DMS53 treated with DMSO at 0.1 percent for 48 hours (cell line): ENCODE measurements at regions not wholly inside any gene's neighbourhood (a gene's known extent, or its start where the extent isn't known, plus 50 kb on each side); places are given as distances from the start of the nearest gene placed in this dataset.

ENCODE experiments used
- DNase-seq: peaks from one replicate; lab custom pipeline; 2025; ENCODE audit not compliant: unreplicated experiment; lab: John Stamatoyannopoulos, UW

DNA sequence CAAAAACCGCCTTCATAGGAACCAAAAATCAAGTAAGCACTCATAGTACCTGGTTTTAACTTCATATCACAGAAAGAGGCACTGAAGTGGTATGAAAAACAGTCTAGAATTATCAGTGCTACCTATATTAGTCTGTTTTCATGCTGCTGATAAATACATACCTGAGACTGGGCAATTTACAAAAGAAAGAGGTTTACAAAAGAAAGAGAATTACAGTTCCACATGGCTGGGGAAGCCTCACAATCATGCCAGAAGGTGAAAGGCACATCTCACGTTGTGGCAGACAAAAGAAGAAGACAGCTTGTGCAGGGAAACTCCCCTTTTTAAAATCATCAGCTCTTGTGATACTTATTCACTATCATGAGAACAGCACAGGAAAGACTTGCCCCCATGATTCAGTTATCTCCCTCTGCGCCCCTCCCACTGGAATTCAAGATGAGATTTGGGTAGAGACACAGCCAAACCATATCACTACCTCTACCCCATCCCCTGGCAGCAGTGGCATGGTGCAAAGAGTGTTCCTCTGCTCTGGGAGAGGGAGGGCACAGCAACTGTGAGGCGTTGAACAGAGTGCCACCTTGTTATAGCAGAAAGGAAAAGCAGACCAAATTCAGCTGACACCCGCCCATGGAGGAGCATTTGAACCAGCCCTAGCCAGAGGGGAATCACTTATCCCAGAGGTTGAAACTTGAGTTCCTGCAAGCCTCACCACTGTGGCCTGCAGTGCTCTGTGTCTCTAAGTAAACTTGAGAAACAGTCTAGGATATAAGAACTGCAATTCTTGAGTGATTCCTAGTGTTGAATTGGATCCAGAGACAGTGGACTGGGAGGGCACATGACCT lies 61.9 kb upstream of the PTPRZ1 start:
- DNase-seq = no peak

DNA sequence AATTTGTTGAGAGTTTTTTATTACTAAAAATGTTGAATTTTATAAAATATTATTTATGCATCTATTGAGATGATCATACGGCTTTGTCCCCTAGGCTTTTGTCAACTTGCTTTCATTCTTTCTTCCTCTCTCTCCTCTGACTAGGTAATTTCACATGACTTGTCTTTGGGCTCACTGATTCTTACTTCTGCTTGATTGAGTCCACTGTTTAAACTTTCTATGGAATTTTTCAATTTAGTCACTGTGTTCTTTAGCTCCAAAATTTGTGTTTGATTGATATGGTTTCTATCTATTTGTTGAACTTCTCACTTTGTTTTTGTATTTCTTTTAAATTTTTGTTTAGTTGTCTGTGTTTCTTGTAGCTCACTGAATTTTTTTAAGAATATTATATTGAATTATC lies 65.9 kb upstream of the PTPRZ1 start:
- no peak for DNase-seq

DNA sequence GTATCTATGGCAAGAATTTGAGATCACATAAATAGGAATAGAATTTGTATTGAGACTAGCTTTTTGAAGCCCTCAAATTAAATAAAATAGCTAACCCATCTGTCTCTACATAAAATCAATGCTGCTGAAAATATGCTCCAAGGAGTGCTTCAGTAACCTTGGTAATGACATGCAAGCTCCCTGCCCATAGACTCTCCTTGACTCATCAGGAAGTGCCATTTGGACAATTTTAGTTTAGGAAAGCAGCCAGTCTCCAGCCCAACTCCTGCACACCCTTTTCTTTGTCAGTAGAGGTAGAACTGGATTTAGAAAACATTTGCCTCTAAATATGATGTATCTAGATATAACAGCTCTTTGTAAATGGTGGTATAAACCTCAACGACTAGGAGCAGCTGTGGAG lies 69.9 kb upstream of the PTPRZ1 start:
- no peak for DNase-seq

DNA sequence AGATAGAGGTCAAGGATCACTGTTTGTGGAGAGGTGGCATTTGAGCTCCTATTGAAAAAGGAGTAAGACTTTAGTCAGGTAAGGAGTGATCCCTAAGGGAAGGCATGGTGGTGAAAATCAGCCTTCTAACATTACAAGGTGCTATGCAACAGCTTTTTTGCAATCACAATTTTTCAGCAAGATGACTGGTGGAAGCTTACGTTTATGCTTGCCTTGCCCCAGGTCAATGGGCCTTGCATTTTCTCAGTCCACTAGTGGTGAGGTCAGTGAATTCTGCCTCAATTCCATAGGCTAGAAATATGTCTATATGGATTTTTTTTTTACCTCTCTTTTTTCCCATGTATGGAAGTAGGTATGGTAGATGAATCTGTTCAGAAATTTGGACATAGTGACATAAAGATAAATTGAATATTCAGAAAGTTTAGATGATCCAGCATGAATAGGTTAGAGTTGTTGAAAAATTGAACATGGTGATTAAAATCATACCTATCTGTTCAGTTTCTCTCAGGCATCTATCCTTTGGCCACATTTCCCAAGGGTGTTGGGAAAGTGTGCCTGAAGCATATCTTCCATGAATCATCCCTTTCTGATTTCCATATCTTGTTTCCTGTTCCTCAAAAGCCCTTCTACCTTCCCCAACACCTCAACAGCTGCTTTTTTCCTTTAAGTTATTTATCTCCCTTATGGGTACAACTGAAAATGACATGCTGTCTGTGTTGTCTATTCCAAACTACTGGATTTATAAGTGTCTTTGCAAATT lies 71.9 kb upstream of the PTPRZ1 start:
- no peak for DNase-seq

DNA sequence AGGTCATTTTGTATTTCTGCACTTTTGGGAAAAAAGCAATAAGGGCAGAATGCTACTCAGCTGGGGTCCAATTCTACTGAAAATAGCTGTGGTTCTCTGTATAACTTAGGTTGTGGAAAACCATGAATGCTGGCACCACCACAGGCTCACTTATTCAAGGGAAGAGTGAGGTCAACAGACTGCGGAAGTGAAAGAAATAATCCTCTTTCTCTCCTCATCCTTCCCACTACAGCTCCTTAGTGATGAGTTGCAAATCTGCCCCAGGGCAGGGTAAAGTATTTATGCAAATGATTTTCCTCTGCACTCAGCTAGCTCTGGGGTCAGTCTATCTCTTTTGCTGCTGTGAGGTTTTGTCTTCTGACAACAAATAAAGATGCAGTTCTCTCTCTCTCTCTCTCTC lies 74.1 kb upstream of the PTPRZ1 start:
- no peak for DNase-seq

DNA sequence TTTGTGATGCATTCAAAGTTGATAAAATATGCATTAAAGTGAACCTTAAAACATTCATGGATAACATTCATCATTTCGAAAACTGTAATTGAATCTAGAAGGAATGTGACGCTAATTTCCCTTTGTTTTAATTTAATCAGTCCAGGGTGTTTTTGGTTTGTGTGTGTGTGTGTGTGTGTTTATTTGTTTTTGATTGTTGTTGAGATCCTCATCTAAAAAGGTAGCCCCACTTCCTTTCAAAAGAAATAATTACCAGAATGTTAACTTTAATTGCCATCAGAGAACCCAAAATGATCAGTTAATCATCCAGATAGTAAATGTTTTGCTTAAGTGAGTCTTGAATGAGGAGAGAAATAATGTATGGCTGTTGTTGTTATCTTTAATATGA lies 74.5 kb upstream of the PTPRZ1 start:
- DNase-seq = no peak

DNA sequence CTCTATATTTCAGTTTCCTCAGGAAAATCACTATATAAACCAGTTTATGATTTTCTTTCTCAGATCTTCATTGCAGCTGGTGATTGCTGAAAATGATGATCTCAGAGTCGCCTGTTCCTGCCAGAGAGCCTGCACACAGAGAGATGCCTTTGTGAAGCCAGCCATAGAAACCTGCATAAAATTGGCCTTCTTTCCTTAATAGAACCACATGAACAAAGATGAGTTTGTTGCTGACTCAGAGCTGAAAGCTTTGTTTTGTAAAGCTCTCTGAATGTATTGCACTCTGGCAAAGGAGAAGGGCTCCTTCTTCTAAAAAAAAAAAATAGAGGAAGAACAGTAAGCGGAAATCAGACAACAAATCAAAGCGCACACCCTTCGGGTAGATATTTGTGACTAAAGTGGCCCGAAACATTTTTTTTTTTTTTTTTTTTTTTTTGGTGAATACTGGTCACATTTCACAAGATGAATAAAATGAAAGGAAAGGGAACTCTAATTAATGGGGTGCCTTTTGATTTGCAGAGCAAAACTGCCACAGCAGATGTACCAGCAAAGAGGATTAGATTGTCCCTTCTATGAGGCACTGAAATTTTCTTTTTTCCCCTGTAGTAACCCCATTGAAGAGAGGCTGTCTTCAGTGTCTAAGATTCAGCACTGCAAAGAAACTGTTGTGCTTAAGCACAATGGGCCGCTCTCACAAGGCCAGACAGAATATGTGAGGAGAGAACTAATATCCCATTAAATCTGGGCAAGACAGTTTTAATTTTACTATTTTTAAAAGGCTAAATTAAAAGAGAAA lies 75.1 kb upstream of the PTPRZ1 start:
- DNase-seq = no peak

DNA sequence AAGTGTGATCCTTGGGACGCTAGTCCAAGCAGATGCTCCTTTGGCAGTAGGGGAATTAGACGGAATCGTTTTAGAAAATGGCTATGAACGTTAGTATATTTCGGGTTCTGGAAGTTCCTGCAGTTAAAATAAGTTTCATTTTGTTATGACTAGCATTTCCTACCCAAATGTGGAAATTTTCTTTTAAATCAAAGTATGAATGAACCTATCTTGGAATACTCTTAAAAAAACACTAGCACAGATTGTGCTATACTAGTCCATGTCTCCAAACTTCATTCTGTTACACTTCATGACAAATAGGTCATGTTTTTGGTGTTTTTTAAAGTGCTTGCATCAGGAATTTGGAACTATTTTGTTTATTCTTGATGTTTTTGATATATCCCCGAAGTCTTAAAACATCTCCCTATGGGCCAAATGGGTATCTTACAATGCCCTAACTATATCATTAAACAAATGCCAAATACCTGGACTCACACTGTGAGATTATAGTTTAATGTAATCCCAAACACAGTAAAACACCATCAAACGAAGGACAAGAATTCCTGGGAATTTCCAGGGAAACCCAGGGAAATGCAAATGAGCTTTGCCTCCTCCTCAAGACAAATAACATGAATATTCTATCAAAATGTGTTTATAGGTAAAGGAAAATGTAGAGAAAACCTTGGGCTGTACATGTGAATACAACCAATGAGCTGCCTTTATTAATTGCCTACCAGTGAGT lies 75.9 kb upstream of the PTPRZ1 start:
- DNase-seq = no peak

DNA sequence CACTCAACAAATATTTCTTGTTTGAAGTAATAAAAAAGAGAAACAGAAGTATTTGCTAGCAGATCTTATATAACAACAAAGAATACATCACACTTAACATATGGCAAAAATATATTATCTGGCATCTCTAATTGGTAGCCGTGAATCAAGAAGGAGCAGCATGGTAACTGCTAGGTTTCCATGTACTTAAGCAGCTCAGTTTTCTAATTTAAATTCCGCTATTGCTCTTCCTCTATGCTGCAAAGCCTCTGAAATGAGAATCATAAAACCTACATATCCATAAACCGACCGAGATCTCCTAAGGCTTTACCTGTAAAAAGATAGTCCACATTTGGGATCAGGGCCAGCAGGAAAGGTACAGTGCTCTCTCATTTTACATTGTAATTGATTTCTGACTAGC lies 76.6 kb upstream of the PTPRZ1 start:
- no peak for DNase-seq

DNA sequence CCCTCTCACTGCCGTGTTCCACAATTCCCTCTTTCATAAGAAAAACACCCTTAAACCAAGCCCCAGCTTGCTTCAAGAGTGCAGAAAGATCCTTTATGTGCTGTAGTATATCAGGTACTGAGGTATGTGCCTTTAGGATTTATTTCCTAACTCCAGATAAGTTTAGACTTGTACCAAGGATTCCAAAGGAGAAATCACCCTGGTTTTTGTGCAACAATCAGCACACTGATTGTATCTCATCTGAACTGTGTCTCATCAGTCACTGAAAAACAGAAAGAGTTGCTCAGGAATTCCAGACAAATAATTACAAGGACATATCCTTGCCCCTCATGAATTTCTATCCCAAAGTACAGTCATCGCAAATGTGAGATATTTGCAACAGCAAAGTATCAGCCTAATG lies 77.2 kb upstream of the PTPRZ1 start:
- no peak for DNase-seq

DNA sequence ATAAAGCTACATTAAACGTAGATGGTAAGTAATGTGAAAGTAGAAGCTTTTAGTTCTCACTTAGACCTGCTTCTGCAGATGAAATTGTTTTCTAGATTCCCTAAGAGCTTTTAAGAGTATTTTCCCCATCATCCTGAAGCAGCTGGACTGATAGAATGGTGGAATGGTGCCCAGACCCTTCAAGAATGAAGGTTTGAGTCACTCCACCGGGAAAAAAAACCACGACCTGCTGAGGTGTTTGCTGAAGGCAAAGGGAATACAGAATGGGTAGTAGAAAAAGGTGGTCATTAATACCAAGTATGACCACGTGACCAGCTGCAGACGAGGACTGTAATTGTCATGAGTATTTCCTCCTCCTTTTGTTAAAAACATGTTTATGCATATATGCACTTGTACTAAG lies 79.2 kb upstream of the PTPRZ1 start:
- DNase-seq = no peak

DNA sequence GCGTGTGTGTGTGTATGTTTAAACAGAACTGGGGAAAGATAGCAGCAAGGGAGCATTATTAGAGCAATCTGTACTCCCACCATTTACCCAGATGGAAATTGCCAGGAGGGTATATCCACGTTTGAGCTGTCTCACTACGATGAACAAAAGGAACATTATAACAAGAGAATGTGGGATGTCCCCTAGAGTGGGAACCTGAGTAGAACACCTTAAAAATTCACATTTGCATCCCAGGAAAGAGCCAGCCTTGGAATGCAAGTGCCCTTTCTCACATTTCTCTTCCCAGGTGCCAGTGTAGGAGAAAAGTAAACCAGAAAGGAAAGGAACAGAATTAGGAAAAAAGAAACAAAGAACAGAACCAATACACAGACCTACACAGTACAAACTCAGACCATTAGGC lies 95.3 kb upstream of the PTPRZ1 start:
- no peak for DNase-seq

DNA sequence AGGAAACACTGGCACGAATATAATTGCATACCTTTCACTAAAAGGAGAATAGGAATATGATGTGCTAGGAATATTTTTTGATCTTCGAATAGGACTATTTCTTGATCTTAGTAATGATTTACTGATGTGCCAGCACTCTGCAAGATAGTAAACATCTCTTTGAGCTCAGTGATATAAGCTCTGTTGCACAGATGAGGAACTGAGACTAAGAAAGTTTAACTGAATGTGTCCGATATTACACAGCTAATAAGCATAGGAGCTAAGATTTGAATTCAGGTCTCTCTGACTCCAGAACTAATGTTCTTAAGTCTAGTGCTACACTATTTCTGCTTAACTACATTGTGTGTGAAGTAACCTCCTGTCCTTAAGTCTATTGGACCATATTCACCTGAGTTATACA lies 98.4 kb upstream of the PTPRZ1 start:
- no peak for DNase-seq

DNA sequence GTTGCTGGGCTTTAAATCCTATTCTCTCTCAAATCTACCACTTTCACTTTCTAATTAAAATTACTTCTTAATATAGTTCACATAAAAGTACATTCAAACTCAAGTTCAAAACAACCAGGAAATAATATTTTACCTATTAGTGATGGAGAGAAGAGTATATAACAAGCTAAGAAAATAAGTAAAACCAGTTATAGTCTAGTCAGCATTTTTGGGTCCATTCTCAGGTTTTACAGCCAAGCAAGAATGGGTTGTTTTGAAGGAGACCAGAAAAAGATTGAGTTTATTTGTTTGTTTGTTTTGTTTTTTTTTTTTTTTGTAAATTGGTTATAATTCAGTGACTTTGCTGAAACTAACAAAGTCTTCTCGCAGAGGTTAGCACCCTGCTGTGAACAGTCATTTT lies 106.3 kb upstream of the PTPRZ1 start:
- DNase-seq = no peak

DNA sequence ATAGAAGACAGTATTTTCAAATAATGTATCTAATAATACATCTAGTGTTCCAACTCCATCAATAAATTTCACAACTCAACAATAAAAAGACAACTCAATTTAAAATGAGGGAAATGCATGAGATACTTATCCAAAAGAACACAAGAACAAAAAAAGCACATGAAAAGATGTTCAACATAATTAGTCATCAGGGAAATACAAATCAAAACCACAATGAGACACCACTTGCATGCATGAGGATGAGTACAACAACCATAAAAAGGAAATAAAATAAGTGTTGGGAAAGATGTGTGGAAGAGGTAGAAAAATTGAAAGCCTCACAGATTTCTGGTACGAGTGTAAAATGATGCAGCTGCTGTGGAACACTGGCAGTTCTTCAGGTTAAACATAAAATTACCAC lies 111.6 kb upstream of the PTPRZ1 start:
- no peak for DNase-seq

DNA sequence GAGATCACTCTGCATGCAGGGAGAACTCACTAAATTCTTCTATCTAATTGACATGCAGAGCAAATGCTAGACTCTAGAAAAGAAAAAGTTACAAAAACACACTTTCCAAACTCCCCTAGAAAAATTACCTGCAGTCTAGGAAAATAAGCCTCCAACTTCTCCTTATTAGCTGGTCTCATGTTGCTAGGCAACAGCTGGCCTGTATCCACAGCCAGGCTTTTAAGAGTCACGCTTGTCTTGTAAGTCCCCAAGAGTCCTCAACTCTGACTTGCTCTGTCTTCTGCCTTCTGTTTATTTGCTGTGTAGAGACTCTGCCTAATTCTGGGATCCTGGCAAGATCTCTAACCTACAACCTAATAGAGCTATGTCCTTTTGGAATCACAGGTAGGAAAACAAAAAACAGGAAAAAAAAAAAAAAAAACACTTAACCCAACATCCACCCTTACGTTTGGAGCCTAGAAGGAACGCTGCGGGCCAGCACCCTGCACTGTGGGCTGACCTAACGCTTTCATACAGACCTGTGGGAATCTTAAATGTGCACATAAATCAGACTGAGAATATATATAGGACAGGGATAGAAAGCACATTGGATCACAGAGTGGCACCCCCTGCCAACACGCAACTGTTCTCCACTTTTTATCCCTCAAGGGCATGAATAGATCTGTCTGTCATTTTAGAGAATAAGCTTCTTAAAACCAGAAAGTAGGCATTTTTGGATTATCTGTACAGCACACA lies 117.0 kb upstream of the PTPRZ1 start:
- peak; percentile 32 for DNase-seq

DNA sequence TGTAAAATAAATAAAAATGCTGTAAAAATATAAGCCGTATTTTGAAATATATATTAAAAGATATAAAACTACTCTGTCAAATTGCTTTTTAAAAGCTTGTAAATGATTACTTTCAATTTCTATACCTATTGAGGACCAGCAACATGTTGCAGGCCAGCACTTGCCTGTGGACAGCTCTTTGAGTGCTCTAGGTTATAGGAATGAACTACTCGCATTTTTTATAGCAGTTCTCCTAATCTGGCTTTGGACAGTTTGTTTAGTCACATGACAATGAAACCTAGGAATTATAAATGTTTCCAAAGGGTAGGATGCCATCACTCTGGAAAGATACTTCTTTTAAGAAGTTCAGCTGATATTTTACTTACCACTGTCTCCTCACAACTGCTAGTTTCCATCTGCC lies 117.7 kb upstream of the PTPRZ1 start:
- no peak for DNase-seq

DNA sequence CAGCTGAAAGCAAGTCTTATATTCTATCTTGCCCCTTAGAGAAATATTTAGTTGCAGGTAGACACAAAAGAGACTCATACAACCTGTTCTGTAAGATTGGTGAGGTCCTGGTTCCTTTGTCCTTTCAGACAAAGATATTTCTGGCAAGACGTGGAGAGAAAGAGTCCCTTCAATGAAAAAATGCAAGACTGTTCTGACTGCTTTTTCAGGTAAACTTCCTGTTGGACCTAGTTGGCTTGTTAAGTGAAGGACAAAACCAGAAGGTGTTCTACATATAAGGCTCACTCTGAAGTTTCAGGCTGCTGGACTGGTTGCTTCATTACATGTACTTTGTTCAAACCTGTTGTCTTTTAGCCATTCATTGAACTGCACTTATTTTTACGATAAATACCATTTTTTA lies 119.0 kb upstream of the PTPRZ1 start:
- DNase-seq = peak; percentile 94

DNA sequence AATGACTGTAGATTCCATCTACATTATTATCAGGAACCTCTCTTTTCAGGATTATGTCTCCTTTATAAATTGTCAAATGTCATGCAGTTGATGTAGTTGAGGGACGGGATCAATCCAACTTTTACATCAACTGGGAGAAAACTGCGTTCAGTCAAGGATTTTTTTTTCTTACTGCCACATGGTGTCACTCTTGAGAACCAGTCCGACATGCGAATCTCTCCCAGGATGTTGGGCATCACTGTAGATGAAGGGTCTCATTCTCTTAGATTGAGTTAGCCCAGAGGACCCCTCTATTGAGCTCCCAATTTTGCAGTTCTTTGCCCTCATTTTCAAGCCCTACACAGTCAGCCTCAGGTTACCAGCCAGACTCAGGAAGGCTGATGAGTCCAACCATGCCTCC lies 120.3 kb upstream of the PTPRZ1 start:
- DNase-seq = peak; percentile 30

DNA sequence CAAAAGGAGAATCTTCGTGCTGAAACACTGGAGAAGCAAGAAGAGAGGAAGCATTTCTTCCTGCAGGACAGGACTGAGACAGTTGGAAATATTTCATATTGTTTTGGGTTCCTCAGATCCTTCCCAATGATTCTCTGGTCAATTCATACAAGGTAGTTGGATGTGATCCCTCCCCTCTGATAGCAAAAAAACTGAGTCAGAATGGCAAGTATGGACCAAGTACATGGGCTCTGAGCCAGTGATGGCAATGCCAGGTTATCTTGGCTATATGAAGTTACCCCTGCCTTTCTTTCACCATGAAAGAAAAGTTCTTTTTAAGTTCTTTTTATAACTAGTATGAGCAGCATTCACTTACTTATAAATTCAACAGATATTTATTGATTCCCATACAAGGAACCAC lies 124.4 kb upstream of the PTPRZ1 start:
- no peak for DNase-seq

DNA sequence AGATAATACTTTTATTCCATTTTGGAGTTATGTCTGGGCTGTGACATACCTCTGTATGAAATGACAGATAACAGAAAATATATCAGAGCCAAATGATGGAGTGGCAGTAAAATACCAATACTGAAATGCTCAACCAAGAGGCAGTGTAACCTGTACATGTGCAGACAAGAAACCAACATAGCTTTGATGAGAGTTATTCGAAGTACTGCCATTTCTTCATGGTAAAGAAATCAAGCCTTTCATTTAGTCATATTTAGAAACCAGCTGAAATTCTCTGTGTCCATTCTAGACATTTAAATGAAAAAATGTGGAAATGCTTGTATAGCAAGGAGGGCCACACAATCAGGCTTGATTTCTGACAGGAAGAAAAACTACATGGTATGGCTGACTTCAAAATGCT lies 127.1 kb upstream of the PTPRZ1 start:
- peak; percentile 50 for DNase-seq
